ENCODE measurements at regions not wholly inside any gene's neighbourhood (a gene's known extent, or its start where the extent isn't known, plus 50 kb on each side); places are given as distances from the start of the nearest gene placed in this dataset.
"Not testable (repeated sequence)": the region's sequence is repeated elsewhere in the genome, so short reads cannot be mapped to it uniquely, and the experiment has no call there.

- no peak for TF ChIP-seq FOXP2 (optimal IDR thresholded peaks at IDR 0.05; ENCODE audit: control extremely low read depth, extremely low read length, insufficient read depth)
- DNase-seq (ENCODE audit: low read depth, low spot score) = no peak
- Histone ChIP-seq H3K36me3 (ENCODE audit: insufficient read depth, low read length) (no peaks in the 10 kb centered on the region), H3K27ac (no peak overlapping the region), H3K4me3 (no peak overlapping the region), H3K9me3 (ENCODE audit: low read depth, low read length) (peaks cover 10% of the 10 kb centered on the region; the same call in 1 of the 2 replicates), H3K9ac (ENCODE audit: insufficient read length) (no peak overlapping the region)
Measured at GRCh38 chr22:48772286-48772907, 1055.3 kb downstream of the BRD1 start.

GRCh38 chr22:48765595-48765994 lies 1062.1 kb downstream of the BRD1 start:
- no peaks in the 10 kb centered on the region for H3K36me3 ChIP-seq (ENCODE audit: insufficient read depth, low read length)
- no peak overlapping the region for H3K27ac ChIP-seq
- peaks cover 5% of the 10 kb centered on the region; the same call in 1 of the 2 replicates for H3K9me3 ChIP-seq (ENCODE audit: low read depth, low read length)
- H3K9ac ChIP-seq (ENCODE audit: insufficient read length) = no peak overlapping the region
- H3K4me3 ChIP-seq = no peak overlapping the region
- DNase-seq (ENCODE audit: low read depth, low spot score) = no peak
- TF ChIP-seq EZH2 (IDR thresholded peaks at IDR 0.05) (no peak), FOXP2 (optimal IDR thresholded peaks at IDR 0.05; ENCODE audit: control extremely low read depth, extremely low read length, insufficient read depth) (no peak), POLR2AphosphoS5 (IDR thresholded peaks at IDR 0.05; ENCODE audit: borderline replicate concordance, low read depth, low read length) (no peak)

GRCh38 chr22:48761546-48761945 lies 1066.1 kb downstream of the BRD1 start:
- Histone ChIP-seq H3K4me3 (no peak overlapping the region), H3K36me3 (ENCODE audit: insufficient read depth, low read length) (no peaks in the 10 kb centered on the region), H3K9me3 (ENCODE audit: low read depth, low read length) (no peaks in the 10 kb centered on the region), H3K27ac (no peak overlapping the region), H3K9ac (ENCODE audit: insufficient read length) (no peak overlapping the region)
- TF ChIP-seq POLR2AphosphoS5 (IDR thresholded peaks at IDR 0.05; ENCODE audit: borderline replicate concordance, low read depth, low read length) (no peak), EZH2 (IDR thresholded peaks at IDR 0.05) (no peak)
- DNase-seq (ENCODE audit: low read depth, low spot score) = no peak

GRCh38 chr22:48760481-48761390 lies 1066.9 kb downstream of the BRD1 start:
- Histone ChIP-seq H3K36me3 (ENCODE audit: insufficient read depth, low read length) (no peaks in the 10 kb centered on the region), H3K27ac (no peak overlapping the region), H3K9ac (ENCODE audit: insufficient read length) (no peak overlapping the region), H3K4me3 (no peak overlapping the region), H3K9me3 (ENCODE audit: low read depth, low read length) (no peaks in the 10 kb centered on the region)
- DNase-seq (ENCODE audit: low read depth, low spot score) = no peak
- TF ChIP-seq EZH2 (IDR thresholded peaks at IDR 0.05) = no peak
- no peak for TF ChIP-seq FOXP2 (optimal IDR thresholded peaks at IDR 0.05; ENCODE audit: control extremely low read depth, extremely low read length, insufficient read depth)
- TF ChIP-seq POLR2AphosphoS5 (IDR thresholded peaks at IDR 0.05; ENCODE audit: borderline replicate concordance, low read depth, low read length) = no peak

GRCh38 chr22:48758881-48759875 lies 1068.5 kb downstream of the BRD1 start:
- H3K9me3 ChIP-seq (ENCODE audit: low read depth, low read length) = no peaks in the 10 kb centered on the region
- no peak overlapping the region for H3K4me3 ChIP-seq
- DNase-seq (ENCODE audit: low read depth, low spot score) = no peak
- no peak overlapping the region for H3K27ac ChIP-seq
- no peaks in the 10 kb centered on the region for H3K36me3 ChIP-seq (ENCODE audit: insufficient read depth, low read length)
- TF ChIP-seq EZH2 (IDR thresholded peaks at IDR 0.05) = no peak
- TF ChIP-seq FOXP2 (optimal IDR thresholded peaks at IDR 0.05; ENCODE audit: control extremely low read depth, extremely low read length, insufficient read depth) = no peak
- no peak for TF ChIP-seq POLR2AphosphoS5 (IDR thresholded peaks at IDR 0.05; ENCODE audit: borderline replicate concordance, low read depth, low read length)
- no peak overlapping the region for H3K9ac ChIP-seq (ENCODE audit: insufficient read length)

- Histone ChIP-seq H3K27ac (no peak overlapping the region), H3K4me3 (no peak overlapping the region), H3K36me3 (ENCODE audit: insufficient read depth, low read length) (no peaks in the 10 kb centered on the region), H3K9ac (ENCODE audit: insufficient read length) (no peak overlapping the region), H3K9me3 (ENCODE audit: low read depth, low read length) (no peaks in the 10 kb centered on the region)
- TF ChIP-seq FOXP2 (optimal IDR thresholded peaks at IDR 0.05; ENCODE audit: control extremely low read depth, extremely low read length, insufficient read depth) (no peak), POLR2AphosphoS5 (IDR thresholded peaks at IDR 0.05; ENCODE audit: borderline replicate concordance, low read depth, low read length) (no peak), EZH2 (IDR thresholded peaks at IDR 0.05) (no peak)
- DNase-seq (ENCODE audit: low read depth, low spot score) = no peak
Measured at GRCh38 chr22:48757985-48758561, 1069.6 kb downstream of the BRD1 start.

- H3K27ac ChIP-seq = no peak overlapping the region
- no peak overlapping the region for H3K4me3 ChIP-seq
- no peaks in the 10 kb centered on the region for H3K9me3 ChIP-seq (ENCODE audit: low read depth, low read length)
- H3K36me3 ChIP-seq (ENCODE audit: insufficient read depth, low read length) = no peaks in the 10 kb centered on the region
- no peak overlapping the region for H3K9ac ChIP-seq (ENCODE audit: insufficient read length)
- TF ChIP-seq POLR2AphosphoS5 (IDR thresholded peaks at IDR 0.05; ENCODE audit: borderline replicate concordance, low read depth, low read length) (no peak), FOXP2 (optimal IDR thresholded peaks at IDR 0.05; ENCODE audit: control extremely low read depth, extremely low read length, insufficient read depth) (no peak), EZH2 (IDR thresholded peaks at IDR 0.05) (no peak)
- no peak for DNase-seq (ENCODE audit: low read depth, low spot score)
Measured at GRCh38 chr22:48757581-48757980, 1070.1 kb downstream of the BRD1 start.

GRCh38 chr22:48757135-48757534 lies 1070.5 kb downstream of the BRD1 start:
- not testable (repeated sequence) for DNase-seq (ENCODE audit: low read depth, low spot score); H3K9me3 ChIP-seq (ENCODE audit: low read depth, low read length); H3K27ac ChIP-seq; H3K4me3 ChIP-seq; H3K9ac ChIP-seq (ENCODE audit: insufficient read length); H3K36me3 ChIP-seq (ENCODE audit: insufficient read depth, low read length)
